HL-60 (cell line): ENCODE measurements at regions not wholly inside any gene's neighbourhood (a gene's known extent, or its start where the extent isn't known, plus 50 kb on each side); places are given as distances from the start of the nearest gene placed in this dataset.

Experiments used
- POLR2AphosphoS5 ChIP-seq: IDR thresholded peaks from 2 replicates; pipeline ENCODE4 v1.6.1; 2012; ENCODE audit warnings: low read depth
- SPI1 ChIP-seq: IDR thresholded peaks from 2 replicates; pipeline ENCODE4 v1.6.1; 2012; ENCODE audit warnings: low read depth, mild to moderate bottlenecking, borderline replicate concordance
- TF ChIP-seq, protein P1 (sequence below): IDR thresholded peaks from one replicate; pipeline ENCODE4 v1.5.1; 2011; ENCODE audit warnings: low read length, control low read depth, inconsistent platforms; ENCODE audit not compliant: insufficient read depth
- TF ChIP-seq, protein P2 (sequence below): IDR thresholded peaks from 2 replicates; pipeline ENCODE4 v1.6.1; 2012; ENCODE audit warnings: low read depth; ENCODE audit not compliant: insufficient replicate concordance

GRCh38 chr13:44826591-44827350 lies 162.5 kb downstream of the NUFIP1 start:
- TF ChIP-seq, protein P1, sequence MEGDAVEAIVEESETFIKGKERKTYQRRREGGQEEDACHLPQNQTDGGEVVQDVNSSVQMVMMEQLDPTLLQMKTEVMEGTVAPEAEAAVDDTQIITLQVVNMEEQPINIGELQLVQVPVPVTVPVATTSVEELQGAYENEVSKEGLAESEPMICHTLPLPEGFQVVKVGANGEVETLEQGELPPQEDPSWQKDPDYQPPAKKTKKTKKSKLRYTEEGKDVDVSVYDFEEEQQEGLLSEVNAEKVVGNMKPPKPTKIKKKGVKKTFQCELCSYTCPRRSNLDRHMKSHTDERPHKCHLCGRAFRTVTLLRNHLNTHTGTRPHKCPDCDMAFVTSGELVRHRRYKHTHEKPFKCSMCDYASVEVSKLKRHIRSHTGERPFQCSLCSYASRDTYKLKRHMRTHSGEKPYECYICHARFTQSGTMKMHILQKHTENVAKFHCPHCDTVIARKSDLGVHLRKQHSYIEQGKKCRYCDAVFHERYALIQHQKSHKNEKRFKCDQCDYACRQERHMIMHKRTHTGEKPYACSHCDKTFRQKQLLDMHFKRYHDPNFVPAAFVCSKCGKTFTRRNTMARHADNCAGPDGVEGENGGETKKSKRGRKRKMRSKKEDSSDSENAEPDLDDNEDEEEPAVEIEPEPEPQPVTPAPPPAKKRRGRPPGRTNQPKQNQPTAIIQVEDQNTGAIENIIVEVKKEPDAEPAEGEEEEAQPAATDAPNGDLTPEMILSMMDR = no peak
- TF ChIP-seq SPI1 (no peak), POLR2AphosphoS5 (no peak)
- TF ChIP-seq, protein P2, sequence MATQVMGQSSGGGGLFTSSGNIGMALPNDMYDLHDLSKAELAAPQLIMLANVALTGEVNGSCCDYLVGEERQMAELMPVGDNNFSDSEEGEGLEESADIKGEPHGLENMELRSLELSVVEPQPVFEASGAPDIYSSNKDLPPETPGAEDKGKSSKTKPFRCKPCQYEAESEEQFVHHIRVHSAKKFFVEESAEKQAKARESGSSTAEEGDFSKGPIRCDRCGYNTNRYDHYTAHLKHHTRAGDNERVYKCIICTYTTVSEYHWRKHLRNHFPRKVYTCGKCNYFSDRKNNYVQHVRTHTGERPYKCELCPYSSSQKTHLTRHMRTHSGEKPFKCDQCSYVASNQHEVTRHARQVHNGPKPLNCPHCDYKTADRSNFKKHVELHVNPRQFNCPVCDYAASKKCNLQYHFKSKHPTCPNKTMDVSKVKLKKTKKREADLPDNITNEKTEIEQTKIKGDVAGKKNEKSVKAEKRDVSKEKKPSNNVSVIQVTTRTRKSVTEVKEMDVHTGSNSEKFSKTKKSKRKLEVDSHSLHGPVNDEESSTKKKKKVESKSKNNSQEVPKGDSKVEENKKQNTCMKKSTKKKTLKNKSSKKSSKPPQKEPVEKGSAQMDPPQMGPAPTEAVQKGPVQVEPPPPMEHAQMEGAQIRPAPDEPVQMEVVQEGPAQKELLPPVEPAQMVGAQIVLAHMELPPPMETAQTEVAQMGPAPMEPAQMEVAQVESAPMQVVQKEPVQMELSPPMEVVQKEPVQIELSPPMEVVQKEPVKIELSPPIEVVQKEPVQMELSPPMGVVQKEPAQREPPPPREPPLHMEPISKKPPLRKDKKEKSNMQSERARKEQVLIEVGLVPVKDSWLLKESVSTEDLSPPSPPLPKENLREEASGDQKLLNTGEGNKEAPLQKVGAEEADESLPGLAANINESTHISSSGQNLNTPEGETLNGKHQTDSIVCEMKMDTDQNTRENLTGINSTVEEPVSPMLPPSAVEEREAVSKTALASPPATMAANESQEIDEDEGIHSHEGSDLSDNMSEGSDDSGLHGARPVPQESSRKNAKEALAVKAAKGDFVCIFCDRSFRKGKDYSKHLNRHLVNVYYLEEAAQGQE = no peak
